OCI-M1 (cell line): ENCODE measurements at regions not wholly inside any gene's neighbourhood (a gene's known extent, or its start where the extent isn't known, plus 50 kb on each side); places are given as distances from the start of the nearest gene placed in this dataset.

Experiments
- DNase-seq: peaks from one replicate; lab custom pipeline; 2025; lab: John Stamatoyannopoulos, UW

DNA sequence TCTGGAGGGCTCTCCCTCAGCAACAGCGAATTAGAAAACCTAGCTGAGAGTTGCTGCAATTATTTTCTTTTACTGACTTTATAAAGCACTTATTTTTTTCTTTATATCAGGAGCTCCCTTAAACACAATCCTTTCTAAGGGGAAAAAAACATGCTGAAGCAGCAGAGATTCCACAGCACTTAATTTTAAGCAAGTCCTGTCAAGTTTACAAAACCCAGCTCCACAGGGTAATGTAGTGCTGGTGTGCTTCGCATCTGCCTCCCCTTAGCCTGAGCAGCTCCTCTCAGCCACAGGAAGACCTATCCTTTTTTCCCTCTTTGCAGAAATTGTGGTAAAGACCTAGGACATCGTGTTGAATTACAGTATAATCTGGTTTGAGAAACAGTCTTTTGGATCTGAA lies 208.1 kb upstream of the SYNDIG1 start:
- DNase-seq, result no peak

DNA sequence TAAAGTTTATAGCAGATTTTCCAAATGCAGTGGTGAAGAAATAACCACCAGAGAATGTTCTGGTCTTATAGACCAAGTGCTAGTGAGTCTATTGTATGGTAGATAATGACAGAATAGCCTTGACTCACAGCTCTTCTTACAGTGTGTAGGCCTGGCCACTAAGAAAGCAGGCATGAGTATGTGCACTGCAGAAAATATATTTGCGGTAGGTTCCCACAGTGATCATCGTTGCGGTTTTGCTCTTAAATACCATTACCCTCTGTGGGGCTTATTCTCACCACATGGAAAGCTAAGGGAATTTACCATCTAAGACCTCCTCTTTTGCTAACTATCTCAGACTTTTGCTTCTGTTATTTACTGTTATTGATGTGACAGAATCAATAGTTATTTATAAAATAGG lies 212.3 kb upstream of the SYNDIG1 start:
- DNase-seq, result no peak

DNA sequence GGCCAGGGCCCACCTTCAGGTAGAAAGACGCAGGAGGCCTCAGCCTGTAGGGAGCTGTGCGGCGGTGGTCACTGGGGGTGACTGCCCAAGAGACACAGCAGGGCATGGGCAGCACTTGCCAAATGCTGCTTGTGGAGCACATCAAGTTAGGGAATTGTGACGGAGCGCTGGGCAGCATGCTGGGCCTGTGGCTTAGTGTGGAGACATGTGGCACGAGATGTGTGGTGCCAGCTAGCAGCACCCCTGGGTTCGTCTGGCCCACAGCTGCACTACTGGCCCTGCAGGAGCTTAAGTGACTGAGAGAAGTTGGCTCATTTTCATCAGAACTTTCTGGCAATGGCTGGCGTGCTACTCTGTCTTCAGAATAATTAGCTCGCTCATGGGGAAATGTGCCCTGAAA lies 213.1 kb upstream of the SYNDIG1 start:
- DNase-seq, result no peak

DNA sequence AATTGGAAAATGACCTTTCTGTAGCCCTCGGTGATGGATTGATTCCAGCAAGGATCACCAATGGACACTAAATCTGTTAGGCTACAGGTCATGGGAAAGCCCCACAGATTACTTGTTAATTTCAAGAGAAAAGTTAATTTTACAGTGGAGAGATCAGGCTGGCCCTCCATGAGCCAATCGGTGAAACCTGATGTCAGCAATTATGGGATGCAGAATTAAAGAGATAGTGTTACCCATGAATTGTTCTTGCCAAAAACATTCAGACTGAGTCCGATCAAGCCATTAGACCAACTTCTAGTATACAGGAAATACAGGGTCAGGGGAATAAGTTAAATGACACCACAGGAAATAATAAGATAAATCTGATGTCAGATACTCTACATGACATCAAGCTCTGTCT lies 214.9 kb upstream of the SYNDIG1 start:
- DNase-seq, result no peak

DNA sequence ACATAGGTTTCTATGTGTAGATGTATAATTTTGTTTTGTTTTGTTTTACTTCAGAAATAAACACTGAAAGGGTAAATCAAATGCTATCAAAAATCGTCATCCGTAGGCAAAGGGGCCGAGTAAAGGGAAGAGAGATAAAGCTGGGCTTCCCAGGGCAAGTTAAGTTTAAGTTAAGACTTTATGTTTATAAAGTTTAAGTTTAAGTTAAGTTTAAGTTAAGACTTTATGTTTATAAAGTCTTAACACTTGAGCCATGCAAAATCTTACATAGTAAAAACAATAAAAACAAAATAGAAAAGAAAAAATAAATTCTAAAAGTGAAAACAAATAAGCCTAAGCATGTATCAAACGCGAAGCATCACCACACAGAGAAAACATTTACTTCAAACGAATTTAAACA lies 216.1 kb upstream of the SYNDIG1 start:
- no peak for DNase-seq

DNA sequence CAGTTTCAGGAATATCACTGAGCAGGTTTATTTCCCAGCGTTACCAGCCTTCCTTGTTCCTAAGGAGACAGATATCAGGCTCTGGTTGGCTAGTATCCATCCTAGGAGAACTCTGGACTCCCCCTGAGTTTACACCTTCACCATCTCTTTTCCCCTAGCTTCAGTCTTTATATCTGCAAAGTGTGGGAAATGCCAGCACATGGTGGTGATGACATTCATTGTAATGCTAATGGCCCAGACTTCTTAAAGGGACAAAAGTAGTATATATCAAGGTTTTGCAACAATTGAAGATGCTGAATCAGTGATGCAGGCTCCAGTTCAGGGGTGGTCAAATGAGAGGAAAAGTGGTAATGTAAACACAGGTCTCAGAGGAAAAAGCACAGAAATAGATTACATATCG lies 224.3 kb upstream of the SYNDIG1 start:
- DNase-seq, result no peak

DNA sequence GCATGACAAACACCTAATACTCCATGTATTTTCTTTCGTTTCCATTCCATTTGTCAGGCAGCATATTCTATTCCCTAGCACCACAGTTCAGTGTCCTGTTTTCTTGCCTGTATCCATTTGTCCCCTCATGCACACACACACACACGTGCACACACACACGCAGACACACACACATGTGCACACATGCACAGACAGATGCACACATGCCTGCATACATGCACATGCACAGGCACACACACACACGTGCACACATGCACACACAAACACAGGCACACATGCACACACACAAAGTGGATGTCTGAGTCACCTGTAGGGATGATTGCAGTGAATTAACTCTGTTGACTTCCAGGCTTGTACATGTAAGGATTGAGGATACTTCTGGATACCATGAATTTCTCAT lies 226.7 kb upstream of the SYNDIG1 start:
- no peak for DNase-seq

DNA sequence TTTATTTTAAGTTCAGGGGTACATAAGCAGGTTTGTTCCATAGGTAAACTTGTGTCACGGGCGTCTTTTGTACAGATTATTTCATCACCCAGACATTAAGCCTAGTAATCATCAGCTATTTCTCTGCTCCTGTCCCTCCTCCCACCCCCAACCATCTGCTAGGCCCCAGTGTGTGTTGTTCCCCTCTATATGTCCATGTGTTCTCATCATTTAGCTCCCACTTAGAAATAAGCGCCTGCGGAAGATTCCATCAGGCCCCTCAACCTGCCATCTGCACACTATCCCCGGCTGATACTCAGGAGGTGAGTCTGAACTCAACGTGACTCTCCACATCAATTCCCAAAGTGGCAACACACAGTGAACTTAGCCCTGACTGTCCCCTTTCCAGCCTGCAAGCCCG lies 228.0 kb upstream of the SYNDIG1 start:
- DNase-seq, result no peak

DNA sequence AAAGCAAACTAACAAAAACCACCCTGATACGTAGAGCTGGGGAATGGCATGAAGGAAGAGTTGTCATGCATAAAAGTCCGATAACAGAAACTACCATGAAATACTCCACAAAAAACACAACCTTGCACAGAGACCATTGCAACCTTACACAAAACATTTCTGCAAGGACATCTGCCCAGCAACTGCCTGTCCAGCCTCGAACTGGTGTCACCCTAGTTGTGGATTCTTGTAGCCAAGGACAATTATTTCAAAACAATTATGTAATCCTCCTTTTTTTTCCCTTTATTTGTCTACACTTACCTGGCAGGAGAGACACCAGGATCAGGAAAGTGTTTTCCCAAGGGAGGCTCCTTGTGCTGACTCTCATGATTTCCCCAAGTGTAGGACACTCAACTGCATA lies 232.5 kb upstream of the SYNDIG1 start:
- no peak for DNase-seq

DNA sequence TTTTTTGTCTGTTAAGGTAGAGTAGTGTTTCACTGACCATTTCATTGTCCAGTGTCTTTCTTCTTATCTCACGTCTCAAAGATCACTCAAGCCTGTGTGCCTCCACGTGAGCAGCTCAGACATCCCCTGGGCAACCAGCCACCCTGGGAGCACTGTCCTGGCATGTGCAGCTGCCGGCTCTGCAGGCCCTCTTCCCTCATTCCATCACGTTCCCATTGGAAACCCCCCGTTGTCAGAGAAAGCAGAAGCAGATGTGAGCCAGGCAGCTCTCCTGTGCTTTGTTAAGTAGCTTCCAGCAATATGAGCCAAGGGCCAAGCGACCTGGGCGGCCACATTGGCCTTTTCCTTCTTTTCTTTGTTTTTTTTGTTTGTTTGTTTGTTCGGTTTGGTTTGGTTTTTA lies 233.2 kb upstream of the SYNDIG1 start:
- DNase-seq, result no peak

DNA sequence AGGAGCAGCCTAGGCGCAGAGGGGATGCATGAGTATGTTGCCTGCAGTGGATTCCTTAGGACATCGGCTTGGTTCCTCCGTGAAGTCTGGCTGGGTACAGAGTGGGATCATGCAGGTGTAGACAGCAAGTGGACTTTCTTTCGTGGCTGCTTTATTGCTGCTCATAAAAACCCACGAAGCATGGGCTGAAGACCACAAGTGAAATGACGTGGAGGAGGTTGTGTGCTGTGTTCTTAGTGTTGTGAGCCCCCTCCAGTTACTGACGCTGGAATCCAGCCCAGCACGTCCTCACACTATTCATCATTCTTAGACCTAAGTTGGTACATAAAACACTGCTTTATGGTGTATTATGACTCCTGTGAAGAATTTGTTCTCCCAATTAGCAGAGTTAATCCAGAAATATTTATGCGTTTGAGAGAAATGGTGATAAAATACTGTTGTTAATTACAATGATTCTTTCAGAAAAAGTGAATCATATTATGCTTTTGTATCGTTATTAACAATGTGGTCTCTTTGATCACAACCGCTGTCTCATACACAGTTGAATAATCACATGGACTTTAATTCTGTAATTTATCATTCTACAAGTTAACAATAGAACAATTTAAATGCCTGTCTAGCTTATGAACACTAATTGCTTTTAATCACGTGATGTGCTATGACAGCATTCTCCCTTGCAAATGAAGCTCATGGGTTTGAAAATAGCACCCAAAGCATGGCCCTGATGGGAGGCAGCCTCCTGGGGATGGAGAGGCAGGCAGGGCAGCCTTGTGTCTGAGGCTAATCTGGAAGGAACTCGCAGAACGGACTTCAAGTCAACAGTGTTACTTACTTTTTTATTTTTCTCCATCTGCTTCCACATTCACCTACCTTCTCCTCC lies 233.9 kb upstream of the SYNDIG1 start:
- no peak for DNase-seq

DNA sequence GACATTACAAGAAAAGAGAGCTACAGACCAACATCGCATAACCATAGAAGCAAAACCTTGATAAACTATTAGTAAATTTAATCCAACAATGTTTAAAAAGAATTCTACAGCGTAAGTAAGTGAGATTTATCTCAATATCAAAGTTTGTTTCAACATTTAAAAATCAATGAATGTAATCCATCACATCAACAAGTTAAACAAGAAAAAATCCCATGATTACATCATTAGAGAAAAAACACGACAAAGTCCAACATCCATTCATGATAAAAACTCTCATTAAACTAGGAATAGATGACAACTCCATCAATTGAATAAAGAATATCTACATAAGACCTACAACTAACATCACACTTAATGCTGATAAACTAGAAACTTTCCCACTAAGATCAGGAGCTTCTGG lies 239.0 kb upstream of the GGTLC1 start:
- no peak for DNase-seq

DNA sequence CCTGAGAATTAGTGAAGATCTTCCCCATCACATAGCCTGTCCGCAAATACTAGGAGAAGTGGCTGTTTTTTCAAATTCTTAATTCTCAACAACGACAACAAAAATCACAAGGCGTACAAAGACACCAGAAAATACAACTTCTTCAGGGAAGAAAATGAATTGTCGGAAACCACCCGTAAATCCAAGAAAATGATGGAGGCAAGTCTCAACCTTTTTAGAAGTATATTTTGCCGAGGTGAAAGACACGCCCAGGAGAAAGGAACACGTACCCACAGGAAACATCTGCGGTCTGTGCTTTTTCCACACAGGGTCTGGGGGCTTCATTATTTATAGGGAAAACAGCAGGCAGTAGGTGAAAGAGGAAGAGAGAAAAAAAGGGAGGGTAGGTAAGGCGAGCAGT lies 223.9 kb upstream of the GGTLC1 start:
- no peak for DNase-seq

DNA sequence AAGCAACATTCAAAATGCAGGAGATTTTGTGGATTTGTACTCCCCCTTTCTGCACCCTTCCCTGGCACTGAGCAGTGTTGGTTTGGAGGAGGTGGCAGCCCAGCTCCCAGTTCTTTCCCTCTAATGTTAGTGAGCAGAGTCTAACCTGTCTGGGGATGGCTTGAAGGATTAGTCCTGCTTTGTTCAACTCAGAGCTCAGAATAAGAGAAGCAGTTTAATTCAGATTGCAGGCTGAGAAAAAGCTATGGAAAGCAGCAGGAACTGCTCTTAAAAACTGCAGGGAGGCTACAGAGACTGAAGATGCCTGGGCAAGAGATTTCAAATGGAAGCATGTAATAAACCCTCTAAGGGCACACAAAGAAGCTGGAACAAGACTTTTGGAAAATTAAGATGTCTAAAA lies 223.4 kb upstream of the GGTLC1 start:
- no peak for DNase-seq

DNA sequence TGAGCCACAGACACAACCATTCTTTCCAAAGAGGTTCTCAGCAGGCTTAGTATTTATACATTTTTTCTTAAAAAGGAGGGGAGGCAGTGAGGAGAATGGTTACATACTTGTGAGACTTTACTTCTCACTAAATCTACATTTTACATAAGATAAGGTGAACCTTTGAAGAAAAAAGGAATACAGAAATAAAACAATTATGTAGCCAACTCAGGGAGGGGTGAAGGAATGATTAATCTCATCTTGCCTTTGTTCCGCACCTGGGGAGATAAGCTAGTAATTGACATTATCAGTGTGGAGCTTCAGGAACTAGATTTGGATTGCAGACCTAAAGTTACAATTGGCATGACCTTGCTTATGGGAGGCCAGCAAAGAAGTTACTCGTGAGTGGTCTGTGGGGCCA lies 221.8 kb upstream of the GGTLC1 start:
- DNase-seq, result no peak

DNA sequence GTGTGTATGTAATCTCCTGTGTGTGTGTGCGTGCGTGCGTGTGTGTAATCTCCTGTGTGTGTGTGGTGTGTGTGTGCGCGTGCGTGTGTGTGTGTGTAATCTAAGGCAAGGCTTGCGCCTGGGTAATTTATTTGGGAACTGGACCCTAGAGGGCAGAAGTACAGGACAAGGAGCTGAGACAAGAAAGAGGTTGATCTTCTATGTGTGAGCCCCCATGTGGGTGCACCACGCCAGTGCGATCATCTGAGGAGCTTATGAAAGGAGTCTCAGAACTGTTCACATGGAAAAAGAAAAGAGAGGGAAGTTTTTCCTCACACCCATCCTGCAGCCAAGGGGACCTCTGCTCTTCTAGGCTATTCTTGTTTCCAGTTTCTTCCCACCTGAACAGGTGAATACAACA lies 220.1 kb upstream of the GGTLC1 start:
- DNase-seq, result no peak

DNA sequence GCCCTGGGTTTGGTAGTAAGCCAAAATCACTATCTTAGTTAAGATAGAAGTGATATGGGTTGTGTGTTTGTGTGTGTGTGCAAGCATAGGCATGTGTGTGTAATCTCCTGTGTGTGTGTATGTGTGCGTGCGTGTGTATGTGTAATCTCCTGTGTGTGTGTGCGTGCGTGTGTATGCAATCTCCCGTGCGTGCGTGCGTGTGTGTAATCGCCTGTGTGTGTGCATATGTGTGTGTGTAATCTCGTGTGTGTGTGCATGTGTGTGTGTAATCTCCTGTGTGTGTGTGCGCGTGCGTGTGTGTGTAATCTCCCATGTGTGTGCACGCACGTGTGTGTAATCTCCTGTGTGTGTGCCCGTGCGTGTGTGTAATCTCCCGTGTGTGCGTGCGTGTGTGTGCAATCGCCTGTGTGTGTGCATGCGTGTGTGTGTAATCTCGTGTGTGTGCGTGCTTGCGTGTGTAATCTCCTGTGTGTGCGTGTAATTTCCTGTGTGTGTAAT lies 219.3 kb upstream of the GGTLC1 start:
- no peak for DNase-seq

DNA sequence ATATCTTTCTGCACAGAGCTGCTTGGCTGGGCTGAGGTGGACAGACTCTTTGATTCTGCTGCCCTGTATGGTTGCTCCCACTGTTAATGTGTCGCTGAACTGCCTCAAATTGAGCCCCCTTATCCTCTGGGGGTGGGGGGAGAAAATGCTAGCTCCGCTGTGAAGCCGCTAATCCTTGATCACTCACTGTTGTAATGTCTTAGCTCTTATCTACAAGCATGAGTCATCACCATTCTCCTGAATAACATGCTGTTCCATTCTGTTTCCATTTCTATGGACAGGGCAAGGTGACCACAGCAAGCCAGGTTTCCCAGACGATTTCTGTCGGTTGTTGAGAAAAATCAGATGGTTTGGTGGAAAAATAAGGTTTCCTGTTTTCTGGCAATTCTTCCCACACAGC lies 218.4 kb upstream of the GGTLC1 start:
- DNase-seq, result no peak

DNA sequence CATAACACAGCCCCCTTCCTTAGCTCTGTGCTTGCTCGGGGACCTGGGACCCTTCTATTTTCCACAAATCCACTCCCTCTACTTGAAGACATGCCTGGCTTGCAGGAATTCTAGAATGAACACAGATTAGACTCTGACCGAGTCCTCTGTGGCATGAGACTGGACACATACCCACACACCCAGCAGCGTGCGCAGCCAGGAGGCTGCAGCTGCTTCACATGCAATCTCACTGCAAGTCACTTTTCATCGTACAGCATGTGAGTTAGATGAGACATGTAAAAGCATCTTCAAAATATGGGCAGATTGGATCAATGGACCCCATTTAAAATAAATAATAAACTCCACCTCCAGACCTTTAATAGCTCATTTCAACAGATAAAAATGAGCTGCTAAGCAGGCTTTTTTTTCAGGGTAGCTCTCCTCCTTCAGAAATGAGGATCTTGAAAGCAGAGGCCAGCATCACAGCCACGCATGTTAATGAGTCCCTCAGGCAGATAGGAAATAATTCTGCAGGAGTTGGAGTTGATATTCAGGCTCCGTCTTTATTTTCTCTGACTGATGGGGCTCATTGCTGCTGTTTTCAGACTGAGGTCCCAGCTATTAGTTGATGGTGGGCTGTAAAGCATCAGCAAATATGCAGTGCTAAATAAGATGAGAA lies 215.1 kb upstream of the GGTLC1 start:
- DNase-seq, result no peak

DNA sequence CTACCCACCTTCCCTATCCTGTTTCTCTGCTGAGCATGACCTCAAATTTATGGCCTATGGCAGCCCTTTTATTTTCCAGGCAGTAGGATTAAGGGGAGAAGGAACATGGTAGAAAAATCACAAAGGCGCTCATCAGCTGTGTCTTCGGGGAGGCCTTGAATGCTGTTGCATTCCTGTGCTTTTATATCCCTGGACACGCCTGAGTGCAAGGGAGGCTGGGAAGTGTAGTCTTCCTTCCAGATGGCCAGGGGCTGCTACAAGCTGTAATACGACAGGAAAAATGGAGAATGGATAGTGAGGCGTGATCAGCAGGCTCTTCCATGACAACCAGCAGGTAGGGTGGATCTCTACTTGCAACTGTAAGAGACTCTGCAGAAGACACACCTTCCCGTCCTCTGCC lies 210.9 kb upstream of the GGTLC1 start:
- no peak for DNase-seq

DNA sequence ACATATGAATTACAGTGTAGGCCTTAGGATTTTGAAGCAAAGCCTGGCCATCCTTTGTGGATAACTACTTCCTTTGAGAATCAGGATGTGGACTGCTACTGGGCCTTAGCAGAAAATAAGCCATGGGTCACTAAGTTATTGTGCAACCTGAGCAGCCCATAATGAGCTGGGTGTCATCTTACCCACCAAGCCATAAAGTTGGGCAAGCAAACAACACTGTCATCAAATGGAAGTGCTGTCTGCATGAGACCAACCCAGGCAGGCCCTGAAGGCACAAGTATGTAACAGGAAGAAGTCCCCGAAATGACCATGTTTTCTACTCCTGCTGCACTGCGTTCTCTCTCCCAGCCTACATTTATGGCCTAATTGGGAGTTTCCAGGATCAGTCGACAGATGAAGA lies 205.6 kb upstream of the GGTLC1 start:
- DNase-seq, result no peak

DNA sequence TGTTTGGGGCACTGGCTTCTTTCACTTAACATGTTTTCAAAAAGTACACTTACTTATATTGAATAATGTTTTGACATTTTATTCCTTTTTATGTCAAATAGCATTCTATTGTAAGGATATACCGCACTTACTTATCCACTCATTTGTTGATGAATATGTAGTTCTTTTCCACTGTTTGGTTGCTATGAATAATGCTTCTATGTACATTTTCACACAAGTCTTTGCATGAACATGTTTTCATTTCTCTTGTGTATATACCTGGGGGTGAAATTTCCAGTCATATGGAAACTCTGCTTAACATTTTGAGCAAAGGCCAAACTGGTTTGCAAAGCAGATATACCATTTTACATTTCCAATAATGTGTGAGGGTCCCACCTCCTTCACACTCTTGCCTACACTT lies 202.3 kb upstream of the GGTLC1 start:
- no peak for DNase-seq

DNA sequence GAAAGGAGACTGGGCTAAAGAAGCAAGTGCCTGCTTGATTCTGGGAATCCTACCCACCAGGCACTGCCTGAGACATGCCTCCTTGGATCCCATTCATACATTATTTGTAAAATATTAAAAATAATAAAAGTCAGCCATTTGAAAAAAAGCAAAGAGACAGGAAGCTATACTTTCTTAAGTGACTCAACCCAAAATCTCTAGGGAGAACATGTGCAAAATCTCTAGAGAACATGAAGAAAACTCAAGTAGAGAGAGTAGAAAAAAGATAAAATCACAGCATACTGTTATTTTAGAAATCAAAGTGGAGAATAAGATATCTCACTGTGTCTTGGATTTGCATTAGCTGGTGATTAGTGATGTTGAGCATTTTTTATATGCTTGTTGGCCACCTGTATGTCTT lies 197.2 kb upstream of the GGTLC1 start:
- DNase-seq, result no peak

DNA sequence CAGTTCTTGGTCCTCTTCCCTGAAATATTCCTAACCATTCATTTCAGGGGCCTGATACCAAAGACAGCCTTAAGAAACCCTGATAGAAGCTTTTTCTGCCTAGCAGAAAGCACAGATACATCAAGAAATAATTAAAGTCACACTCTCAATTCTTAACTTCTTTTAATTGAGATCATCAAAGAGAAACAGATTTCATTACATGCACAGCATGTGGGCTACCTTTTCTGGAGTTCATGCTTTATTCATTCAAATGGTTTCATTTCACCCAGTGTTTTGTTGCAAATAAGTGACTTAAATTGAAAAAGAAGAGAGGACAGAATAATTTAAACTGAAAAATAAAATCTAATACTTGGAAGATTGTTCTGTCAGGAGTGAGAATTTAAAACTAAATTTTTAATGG lies 192.6 kb upstream of the GGTLC1 start:
- no peak for DNase-seq
